Fibroblast of the aortic adventitia (primary cell): ENCODE measurements at regions not wholly inside any gene's neighbourhood (a gene's known extent, or its start where the extent isn't known, plus 50 kb on each side); places are given as distances from the start of the nearest gene placed in this dataset.
A peak's percentile ranks its signal among the peaks of the same experiment; 100 is the strongest.

ENCODE experiments used
- DNase-seq: peaks from one replicate; pipeline ENCODE4 v3.0.0-alpha.2; 2010; ENCODE audit warnings: low read depth
- H3K4me3 ChIP-seq: 2 replicates; pipeline ENCODE4 v1.5.1; 2011; ENCODE audit warnings: low read depth, mild to moderate bottlenecking, control low read depth, low read length, moderate library complexity
- TF ChIP-seq, protein P1 (sequence below): IDR thresholded peaks from 2 replicates; pipeline ENCODE4 v1.5.1; 2011; ENCODE audit warnings: mild to moderate bottlenecking, low read length, control low read depth, inconsistent platforms; ENCODE audit not compliant: insufficient read depth

DNA sequence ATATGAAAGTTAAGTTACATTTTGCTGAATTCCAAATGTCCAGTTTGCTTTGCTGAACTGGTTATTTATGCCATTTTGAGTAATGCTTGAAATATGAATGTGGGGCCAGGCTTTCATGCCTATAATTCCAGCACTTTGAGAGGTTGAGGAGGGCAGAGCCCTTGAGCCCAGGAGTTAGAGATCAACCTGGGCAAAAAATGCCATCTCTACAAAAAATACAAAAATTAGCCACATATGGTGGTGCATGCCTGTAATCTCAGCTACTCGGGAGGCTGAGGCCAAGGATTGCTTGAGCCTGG lies 101.2 kb upstream of the ITGA6 start:
- TF ChIP-seq, protein P1, sequence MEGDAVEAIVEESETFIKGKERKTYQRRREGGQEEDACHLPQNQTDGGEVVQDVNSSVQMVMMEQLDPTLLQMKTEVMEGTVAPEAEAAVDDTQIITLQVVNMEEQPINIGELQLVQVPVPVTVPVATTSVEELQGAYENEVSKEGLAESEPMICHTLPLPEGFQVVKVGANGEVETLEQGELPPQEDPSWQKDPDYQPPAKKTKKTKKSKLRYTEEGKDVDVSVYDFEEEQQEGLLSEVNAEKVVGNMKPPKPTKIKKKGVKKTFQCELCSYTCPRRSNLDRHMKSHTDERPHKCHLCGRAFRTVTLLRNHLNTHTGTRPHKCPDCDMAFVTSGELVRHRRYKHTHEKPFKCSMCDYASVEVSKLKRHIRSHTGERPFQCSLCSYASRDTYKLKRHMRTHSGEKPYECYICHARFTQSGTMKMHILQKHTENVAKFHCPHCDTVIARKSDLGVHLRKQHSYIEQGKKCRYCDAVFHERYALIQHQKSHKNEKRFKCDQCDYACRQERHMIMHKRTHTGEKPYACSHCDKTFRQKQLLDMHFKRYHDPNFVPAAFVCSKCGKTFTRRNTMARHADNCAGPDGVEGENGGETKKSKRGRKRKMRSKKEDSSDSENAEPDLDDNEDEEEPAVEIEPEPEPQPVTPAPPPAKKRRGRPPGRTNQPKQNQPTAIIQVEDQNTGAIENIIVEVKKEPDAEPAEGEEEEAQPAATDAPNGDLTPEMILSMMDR: no peak
- no peak for DNase-seq
- no peak overlapping the region for H3K4me3 ChIP-seq

DNA sequence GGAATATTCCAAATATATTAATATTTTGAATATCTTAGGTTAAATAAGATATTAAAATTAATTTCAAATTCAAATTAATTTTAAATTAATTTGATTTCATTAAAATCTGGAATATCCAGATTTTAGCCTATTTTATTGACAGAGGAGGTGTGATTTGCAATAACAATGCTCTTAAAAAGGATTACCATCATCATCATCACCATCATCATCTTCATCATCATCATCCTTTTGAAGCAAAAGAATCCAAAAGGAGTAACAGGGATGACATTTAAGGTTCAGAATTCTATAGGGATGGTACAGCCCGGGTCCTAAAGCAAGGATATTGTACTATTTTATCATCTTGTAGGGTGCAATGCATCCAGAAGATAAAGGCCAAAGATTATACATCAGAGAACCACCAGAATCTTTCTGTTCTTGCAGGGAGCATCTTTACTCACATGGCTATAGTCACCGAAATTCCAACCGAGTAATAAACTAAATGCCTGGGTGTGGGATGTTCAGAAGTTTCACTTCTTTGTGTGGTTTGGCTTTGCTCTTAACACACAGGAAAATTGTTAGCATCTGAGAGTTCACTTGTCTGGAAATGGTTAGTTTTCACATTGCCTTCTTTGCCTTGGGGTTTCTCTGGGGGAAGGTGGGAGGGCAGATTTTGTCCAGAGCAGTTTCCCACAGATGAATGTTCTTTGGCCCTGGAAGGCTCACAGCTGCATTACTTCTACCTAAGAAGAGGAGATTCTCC lies 99.1 kb upstream of the ITGA6 start:
- H3K4me3 ChIP-seq: no peak overlapping the region
- TF ChIP-seq, protein P1: no peak
- peak; percentile 27 for DNase-seq

DNA sequence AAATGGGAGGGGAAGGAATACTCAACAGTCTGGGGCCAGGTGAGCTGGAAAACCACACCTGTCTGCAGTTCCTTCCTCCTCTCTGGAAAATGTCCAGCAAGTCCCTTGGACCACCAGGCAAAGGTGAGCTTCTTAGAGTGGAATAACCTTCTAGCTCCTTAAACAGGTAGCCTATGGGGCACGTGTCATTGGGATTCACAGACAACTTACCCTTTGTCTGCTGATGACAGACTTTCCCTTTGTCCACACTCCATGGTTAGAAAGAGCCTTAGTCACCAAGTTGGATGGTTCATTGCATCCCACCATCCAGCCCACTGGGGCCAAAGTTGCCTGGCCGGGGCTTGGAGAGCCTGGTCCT lies 98.0 kb upstream of the ITGA6 start:
- TF ChIP-seq, protein P1: no peak
- DNase-seq: no peak
- no peak overlapping the region for H3K4me3 ChIP-seq

DNA sequence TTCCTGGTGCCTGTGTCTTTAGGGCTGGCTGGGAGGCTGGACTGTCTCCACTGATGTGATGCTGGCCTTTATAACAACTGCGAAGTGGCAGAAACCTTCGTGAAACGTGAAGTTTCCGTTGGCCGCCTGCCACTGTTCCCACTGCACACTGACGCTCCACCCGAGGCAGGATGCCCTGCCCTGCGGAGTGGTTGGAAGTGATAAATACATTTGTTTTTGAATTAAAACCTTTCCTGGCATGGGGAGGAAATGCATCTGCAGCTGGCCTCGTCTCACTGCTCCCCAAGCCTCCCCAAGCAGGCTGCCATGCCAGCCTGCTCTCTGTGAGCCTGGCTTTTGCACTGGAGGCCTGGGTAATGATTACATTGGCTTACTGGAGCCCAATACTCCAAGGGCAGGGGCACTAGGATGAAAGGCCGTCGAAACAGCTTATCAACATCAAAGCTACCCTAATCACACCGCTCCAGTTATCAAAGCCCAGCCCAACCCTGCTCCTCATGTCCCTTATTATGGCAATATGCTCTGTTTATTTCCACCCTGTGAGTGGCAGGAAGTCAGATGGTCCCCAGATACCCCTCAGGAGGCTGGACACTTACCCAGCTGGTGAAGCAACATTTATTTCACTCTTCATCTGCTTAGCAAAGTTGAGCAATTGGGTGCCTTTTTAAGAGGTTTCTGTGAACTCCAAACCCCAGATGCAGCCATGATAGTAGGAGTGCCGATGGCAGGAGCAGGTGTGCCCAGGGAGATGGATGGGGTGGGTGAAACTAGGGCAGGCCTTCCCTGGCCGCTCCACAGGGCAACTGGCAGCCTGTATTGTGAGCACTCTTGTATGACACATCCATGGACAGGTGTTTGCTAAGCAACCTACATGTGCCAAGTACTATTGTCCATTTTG lies 97.4 kb upstream of the ITGA6 start:
- no peak overlapping the region for H3K4me3 ChIP-seq
- DNase-seq: no peak
- TF ChIP-seq, protein P1: no peak

DNA sequence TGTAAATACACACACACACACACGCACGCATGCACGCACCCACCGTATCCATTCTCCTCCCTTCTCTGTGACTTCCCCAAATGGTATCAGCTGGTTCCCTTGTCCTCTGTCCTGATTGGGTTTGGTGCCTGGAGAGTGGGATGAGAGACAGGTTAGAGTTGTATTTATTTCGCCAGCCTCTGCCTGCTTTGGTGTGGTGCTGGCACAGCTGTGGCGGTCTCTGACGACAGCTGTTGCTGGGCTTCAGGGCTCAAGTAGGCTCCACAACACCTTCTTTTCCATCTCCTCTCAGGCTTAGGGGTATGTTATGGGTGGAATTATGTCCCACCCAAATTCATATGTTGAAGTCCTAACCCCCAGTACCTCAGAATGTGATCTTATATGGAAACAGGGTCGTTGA lies 94.9 kb upstream of the ITGA6 start:
- no peak for DNase-seq
- no peak overlapping the region for H3K4me3 ChIP-seq
- TF ChIP-seq, protein P1: no peak

DNA sequence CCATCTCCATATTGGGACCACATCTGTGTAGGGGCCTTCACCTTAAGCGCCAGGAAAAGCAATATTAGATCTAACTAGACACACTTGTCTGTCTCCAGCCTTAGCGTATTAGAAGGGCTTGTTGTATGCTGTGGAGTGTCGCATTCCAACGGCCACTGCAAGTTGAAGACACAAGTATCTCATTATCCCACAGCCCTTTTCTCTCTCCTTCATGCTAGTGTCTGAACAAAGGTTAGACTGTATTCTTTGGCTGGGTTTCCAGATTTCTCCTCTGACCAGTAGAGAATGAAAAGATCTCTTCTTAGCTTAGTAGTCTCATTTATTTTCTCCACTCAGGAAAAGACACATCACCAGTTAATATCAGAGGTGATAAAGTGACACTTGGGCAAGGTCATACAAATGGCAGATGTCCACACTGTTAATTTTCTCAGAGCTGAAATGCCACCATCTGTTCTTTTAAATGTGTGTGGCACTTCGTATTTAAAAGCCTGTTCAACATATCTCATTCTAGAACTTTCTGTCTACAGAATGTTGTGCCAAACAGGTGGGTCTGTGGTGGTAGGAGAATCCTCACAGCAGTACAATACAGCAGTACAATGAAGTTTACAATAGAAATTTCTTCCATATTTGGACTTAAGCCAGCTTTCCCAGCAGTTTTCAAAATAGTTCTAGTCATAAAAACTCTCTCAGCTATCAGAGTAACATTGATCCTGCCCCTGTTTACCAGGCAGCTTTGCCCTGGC lies 94.0 kb upstream of the ITGA6 start:
- TF ChIP-seq, protein P1: no peak
- no peak overlapping the region for H3K4me3 ChIP-seq
- DNase-seq: no peak
